CD8-positive, alpha-beta memory T cell (primary cell): ENCODE measurements at regions not wholly inside any gene's neighbourhood (a gene's known extent, or its start where the extent isn't known, plus 50 kb on each side); places are given as distances from the start of the nearest gene placed in this dataset.
A peak's percentile ranks its signal among the peaks of the same experiment; 100 is the strongest.

ENCODE experiments used
- CTCF ChIA-PET: fragments of 350-600 bp; sonication (Branson Sonifier 250); formaldehyde crosslinking; loops from one replicate; lab custom pipeline; 2021; ENCODE audit warnings: antibody characterized with exemption; lab: Charles Lee
- POLR2A ChIA-PET: fragments of 350-600 bp; sonication (Branson Sonifier 250); formaldehyde crosslinking; loops from one replicate; lab custom pipeline; 2021; ENCODE audit warnings: antibody characterized with exemption; lab: Charles Lee
- DNase-seq, 5 donors: peaks; one replicate each; pipeline versions ENCODE4 v3.0.0 to v3.0.0-alpha.2; 2020 to 2022; ENCODE audit warnings: mixed read lengths in 1 of 5
- H3K27ac ChIP-seq: one replicate; pipeline ENCODE4 v1.7.0; 2013; ENCODE audit warnings: low read depth, mild to moderate bottlenecking, low read length, moderate library complexity
- H3K27me3 ChIP-seq: 2 replicates; pipeline ENCODE4 v1.7.0; 2013; ENCODE audit warnings: low read length, mild to moderate bottlenecking; ENCODE audit not compliant: insufficient read depth, poor library complexity, severe bottlenecking
- H3K36me3 ChIP-seq: 2 replicates; pipeline ENCODE4 v1.7.0; 2013; ENCODE audit warnings: mild to moderate bottlenecking, low read length, moderate library complexity; ENCODE audit not compliant: insufficient read depth
- H3K4me1 ChIP-seq: 2 replicates; pipeline ENCODE4 v1.7.0; 2013; ENCODE audit warnings: mild to moderate bottlenecking, low read length, moderate library complexity; ENCODE audit not compliant: insufficient read depth
- H3K4me3 ChIP-seq: 2 replicates; pipeline ENCODE4 v1.7.0; 2013; ENCODE audit warnings: mild to moderate bottlenecking, low read length
- H3K9me3 ChIP-seq: 2 replicates; pipeline ENCODE4 v1.7.0; 2013; ENCODE audit warnings: mild to moderate bottlenecking, low read length
- H3K27ac Mint-ChIP-seq, 8 donors: one replicate each; pipeline ENCODE4 v1.8.0; 2020 to 2021; ENCODE audit warnings: mixed read lengths in 8 of 8, mild to moderate bottlenecking in 6 of 8, inconsistent platforms in 3 of 8, moderate library complexity in 3 of 8
- H3K27me3 Mint-ChIP-seq, 2 donors: one replicate each; pipeline ENCODE4 v1.8.0; 2020 to 2021; ENCODE audit warnings: mixed read lengths in 2 of 2, mild to moderate bottlenecking in 1 of 2, moderate library complexity in 1 of 2
- H3K36me3 Mint-ChIP-seq, 3 donors: one replicate each; pipeline ENCODE4 v1.8.0; 2020 to 2021; ENCODE audit warnings: mixed read lengths in 3 of 3, inconsistent platforms in 1 of 3, mild to moderate bottlenecking in 1 of 3
- H3K4me1 Mint-ChIP-seq, 3 donors: one replicate each; pipeline ENCODE4 v1.8.0; 2020 to 2021; ENCODE audit warnings: mixed read lengths in 3 of 3, inconsistent platforms in 1 of 3, mild to moderate bottlenecking in 1 of 3
- H3K4me3 Mint-ChIP-seq, 7 donors: one replicate each; pipeline ENCODE4 v1.8.0; 2020 to 2021; ENCODE audit warnings: mixed read lengths in 7 of 7, mild to moderate bottlenecking in 6 of 7, moderate library complexity in 4 of 7, inconsistent platforms in 2 of 7
- H3K9me3 Mint-ChIP-seq, 5 donors: one replicate each; pipeline ENCODE4 v1.8.0; 2020 to 2022; ENCODE audit warnings: mixed read lengths in 5 of 5, mild to moderate bottlenecking in 3 of 5, moderate library complexity in 2 of 5, inconsistent platforms in 1 of 5

GRCh38 chr2:40507432-40507831 lies 55.5 kb upstream of the SLC8A1 start:
- no peaks in the 10 kb centered on the region for H3K27me3 ChIP-seq
- H3K4me3 ChIP-seq: no peak overlapping the region
- no peaks in the 10 kb centered on the region for H3K9me3 ChIP-seq
- CTCF ChIA-PET: no interaction called here
- H3K27ac Mint-ChIP-seq: no peak overlapping the region
- no peaks in the 10 kb centered on the region for H3K36me3 Mint-ChIP-seq
- no peak overlapping the region for H3K27ac ChIP-seq
- DNase-seq: no peak
- H3K4me1 ChIP-seq: no peaks in the 10 kb centered on the region
- POLR2A ChIA-PET: no interaction called here
- H3K27me3 Mint-ChIP-seq: no peaks in the 10 kb centered on the region
- no peaks in the 10 kb centered on the region for H3K36me3 ChIP-seq
- no peaks in the 10 kb centered on the region for H3K4me1 Mint-ChIP-seq
- H3K9me3 Mint-ChIP-seq: peaks cover 0 to 21% (median 3%) of the 10 kb centered on the region in 5 donors
- H3K4me3 Mint-ChIP-seq: no peak overlapping the region

- no peaks in the 10 kb centered on the region for H3K9me3 ChIP-seq
- H3K27ac ChIP-seq: no peak overlapping the region
- Mint-ChIP-seq H3K4me3 (no peak overlapping the region), H3K4me1 (no peaks in the 10 kb centered on the region), H3K9me3 (peaks cover 3 to 21% (median 4%) of the 10 kb centered on the region in 5 donors), H3K36me3 (no peaks in the 10 kb centered on the region), H3K27ac (no peak overlapping the region), H3K27me3 (no peaks in the 10 kb centered on the region)
- no peaks in the 10 kb centered on the region for H3K4me1 ChIP-seq
- CTCF ChIA-PET: no interaction called here
- H3K27me3 ChIP-seq: no peaks in the 10 kb centered on the region
- POLR2A ChIA-PET: no interaction called here
- DNase-seq: no peak
- H3K4me3 ChIP-seq: no peak overlapping the region
- no peaks in the 10 kb centered on the region for H3K36me3 ChIP-seq
Observed at GRCh38 chr2:40510304-40510703, 58.4 kb upstream of the SLC8A1 start.

- Mint-ChIP-seq H3K4me3 (no peak overlapping the region), H3K9me3 (peaks cover 3 to 26% (median 4%) of the 10 kb centered on the region in 5 donors), H3K4me1 (no peaks in the 10 kb centered on the region), H3K27ac (no peak overlapping the region), H3K27me3 (no peaks in the 10 kb centered on the region), H3K36me3 (no peaks in the 10 kb centered on the region)
- POLR2A ChIA-PET: no interaction called here
- Histone ChIP-seq H3K27ac (no peak overlapping the region), H3K27me3 (no peaks in the 10 kb centered on the region), H3K4me3 (no peak overlapping the region), H3K4me1 (no peaks in the 10 kb centered on the region), H3K9me3 (no peaks in the 10 kb centered on the region), H3K36me3 (no peaks in the 10 kb centered on the region)
- no peak for DNase-seq
- CTCF ChIA-PET: no interaction called here
Observed at GRCh38 chr2:40511661-40512213, 59.8 kb upstream of the SLC8A1 start.

- Mint-ChIP-seq H3K9me3 (peaks cover 3 to 24% (median 4%) of the 10 kb centered on the region in 5 donors), H3K36me3 (no peaks in the 10 kb centered on the region)
- POLR2A ChIA-PET: no interaction called here
Observed at GRCh38 chr2:40512256-40512655, 60.4 kb upstream of the SLC8A1 start.

GRCh38 chr2:40513201-40513600 lies 61.3 kb upstream of the SLC8A1 start:
- Mint-ChIP-seq H3K27me3 (no peaks in the 10 kb centered on the region), H3K27ac (no peak overlapping the region), H3K36me3 (no peaks in the 10 kb centered on the region), H3K4me1 (no peaks in the 10 kb centered on the region), H3K4me3 (no peak overlapping the region), H3K9me3 (peaks cover 3 to 20% (median 4%) of the 10 kb centered on the region in 5 donors)
- ChIA-PET POLR2A (no interaction called here), CTCF (interaction anchor here (0.7 kb wide), 1 partner anchor 8 kb away, joined by 4 read pairs; no protein-coding TSS in a partner anchor)
- Histone ChIP-seq H3K4me1 (no peaks in the 10 kb centered on the region), H3K4me3 (no peak overlapping the region), H3K27me3 (no peaks in the 10 kb centered on the region), H3K36me3 (no peaks in the 10 kb centered on the region), H3K27ac (no peak overlapping the region), H3K9me3 (no peaks in the 10 kb centered on the region)
- DNase-seq: no peak

More at GRCh38 chr2:40512256-40512655, 60.4 kb upstream of the SLC8A1 start:
- Histone ChIP-seq H3K9me3 (no peaks in the 10 kb centered on the region), H3K4me3 (no peak overlapping the region), H3K27ac (no peak overlapping the region), H3K4me1 (no peaks in the 10 kb centered on the region), H3K36me3 (no peaks in the 10 kb centered on the region), H3K27me3 (no peaks in the 10 kb centered on the region)
- CTCF ChIA-PET: interaction anchor here (0.7 kb wide), 1 partner anchor 9 kb away, joined by 4 read pairs; no protein-coding TSS in a partner anchor
- Mint-ChIP-seq H3K4me1 (no peaks in the 10 kb centered on the region), H3K27me3 (no peaks in the 10 kb centered on the region), H3K27ac (no peak overlapping the region), H3K4me3 (no peak overlapping the region)
- no peak for DNase-seq

GRCh38 chr2:40516604-40517003 lies 64.7 kb upstream of the SLC8A1 start:
- no peak for DNase-seq
- no peaks in the 10 kb centered on the region for H3K4me1 Mint-ChIP-seq
- Histone ChIP-seq H3K27me3 (no peaks in the 10 kb centered on the region), H3K4me3 (no peak overlapping the region), H3K36me3 (no peaks in the 10 kb centered on the region), H3K27ac (no peak overlapping the region), H3K9me3 (no peaks in the 10 kb centered on the region), H3K4me1 (no peaks in the 10 kb centered on the region)
- no peaks in the 10 kb centered on the region for H3K36me3 Mint-ChIP-seq
- H3K27me3 Mint-ChIP-seq: no peaks in the 10 kb centered on the region
- ChIA-PET CTCF (no interaction called here), POLR2A (no interaction called here)
- peaks cover 0 to 21% (median 4%) of the 10 kb centered on the region in 5 donors for H3K9me3 Mint-ChIP-seq
- no peak overlapping the region for H3K27ac Mint-ChIP-seq
- no peak overlapping the region for H3K4me3 Mint-ChIP-seq

- H3K9me3 ChIP-seq: no peaks in the 10 kb centered on the region
- POLR2A ChIA-PET: no interaction called here
- H3K36me3 Mint-ChIP-seq: no peaks in the 10 kb centered on the region
- no peak overlapping the region for H3K4me3 ChIP-seq
- H3K27me3 ChIP-seq: no peaks in the 10 kb centered on the region
- H3K36me3 ChIP-seq: no peaks in the 10 kb centered on the region
- DNase-seq: no peak
- no peaks in the 10 kb centered on the region for H3K27me3 Mint-ChIP-seq
- H3K27ac ChIP-seq: no peak overlapping the region
- H3K27ac Mint-ChIP-seq: peak overlapping the region in 1 of 8 donors; percentile 58
- CTCF ChIA-PET: no interaction called here
- H3K9me3 Mint-ChIP-seq: peaks cover 5 to 20% (median 9%) of the 10 kb centered on the region in 5 donors
- no peaks in the 10 kb centered on the region for H3K4me1 ChIP-seq
- no peaks in the 10 kb centered on the region for H3K4me1 Mint-ChIP-seq
- no peak overlapping the region for H3K4me3 Mint-ChIP-seq
Observed at GRCh38 chr2:40528564-40528963, 76.7 kb upstream of the SLC8A1 start.

GRCh38 chr2:40531359-40531758 lies 79.5 kb upstream of the SLC8A1 start:
- H3K4me1 ChIP-seq: no peaks in the 10 kb centered on the region
- POLR2A ChIA-PET: no interaction called here
- H3K4me3 Mint-ChIP-seq: no peak overlapping the region
- no peak overlapping the region for H3K4me3 ChIP-seq
- no peaks in the 10 kb centered on the region for H3K27me3 Mint-ChIP-seq
- peaks cover 5 to 18% (median 9%) of the 10 kb centered on the region in 5 donors for H3K9me3 Mint-ChIP-seq
- CTCF ChIA-PET: no interaction called here
- no peaks in the 10 kb centered on the region for H3K9me3 ChIP-seq
- H3K36me3 ChIP-seq: no peaks in the 10 kb centered on the region
- H3K27me3 ChIP-seq: no peaks in the 10 kb centered on the region
- no peaks in the 10 kb centered on the region for H3K36me3 Mint-ChIP-seq
- no peak for DNase-seq
- H3K27ac ChIP-seq: no peak overlapping the region
- no peak overlapping the region for H3K27ac Mint-ChIP-seq
- no peaks in the 10 kb centered on the region for H3K4me1 Mint-ChIP-seq
